Activated CD4-positive, alpha-beta T cell treated with anti-CD3 and anti-CD28 coated beads for 36 hours (primary cell): ENCODE measurements at regions not wholly inside any gene's neighbourhood (a gene's known extent, or its start where the extent isn't known, plus 50 kb on each side); places are given as distances from the start of the nearest gene placed in this dataset.

Experiments used
- ATAC-seq: fragments of 200-7000 bp; cut with Tn5 transposase; one replicate; pipeline ENCODE4 v1.10.0; 2021; ENCODE audit warnings: mild to moderate bottlenecking, moderate library complexity
- CTCF ChIA-PET: fragments of 350-600 bp; sonication (Branson Sonifier 250); formaldehyde crosslinking; loops from one replicate; lab custom pipeline; 2021; ENCODE audit warnings: antibody characterized with exemption; lab: Charles Lee
- POLR2A ChIA-PET: fragments of 350-600 bp; sonication (Branson Sonifier 250); formaldehyde crosslinking; loops from one replicate; lab custom pipeline; 2021; ENCODE audit warnings: antibody characterized with exemption, inconsistent platforms; lab: Charles Lee
- DNase-seq: peaks from one replicate; pipeline ENCODE4 v3.0.0-alpha.2; 2020
- H3K27ac Mint-ChIP-seq: one replicate; pipeline ENCODE4 v1.8.0; 2021; ENCODE audit warnings: mixed read lengths
- H3K27me3 Mint-ChIP-seq: one replicate; pipeline ENCODE4 v1.8.0; 2021; ENCODE audit warnings: mixed read lengths
- H3K36me3 Mint-ChIP-seq: one replicate; pipeline ENCODE4 v1.8.0; 2021; ENCODE audit warnings: low read depth, mixed read lengths
- H3K4me1 Mint-ChIP-seq: one replicate; pipeline ENCODE4 v1.8.0; 2021; ENCODE audit warnings: mixed read lengths
- H3K4me3 Mint-ChIP-seq: one replicate; pipeline ENCODE4 v1.8.0; 2021; ENCODE audit warnings: mild to moderate bottlenecking, moderate library complexity, mixed read lengths
- H3K9me3 Mint-ChIP-seq: one replicate; pipeline ENCODE4 v1.8.0; 2021; ENCODE audit warnings: low read depth, mixed read lengths
- intact Hi-C, 2 experiments: fragments of 100-400 bp; cut with DNase I in 1 of 2; cut with micrococcal nuclease in 1 of 2; formaldehyde crosslinking; loops; one replicate each; pipeline versions ENCODE4 v1.14.2 to v1.15.1; 2022 to 2024; cut with DNase I, micrococcal nuclease

DNA sequence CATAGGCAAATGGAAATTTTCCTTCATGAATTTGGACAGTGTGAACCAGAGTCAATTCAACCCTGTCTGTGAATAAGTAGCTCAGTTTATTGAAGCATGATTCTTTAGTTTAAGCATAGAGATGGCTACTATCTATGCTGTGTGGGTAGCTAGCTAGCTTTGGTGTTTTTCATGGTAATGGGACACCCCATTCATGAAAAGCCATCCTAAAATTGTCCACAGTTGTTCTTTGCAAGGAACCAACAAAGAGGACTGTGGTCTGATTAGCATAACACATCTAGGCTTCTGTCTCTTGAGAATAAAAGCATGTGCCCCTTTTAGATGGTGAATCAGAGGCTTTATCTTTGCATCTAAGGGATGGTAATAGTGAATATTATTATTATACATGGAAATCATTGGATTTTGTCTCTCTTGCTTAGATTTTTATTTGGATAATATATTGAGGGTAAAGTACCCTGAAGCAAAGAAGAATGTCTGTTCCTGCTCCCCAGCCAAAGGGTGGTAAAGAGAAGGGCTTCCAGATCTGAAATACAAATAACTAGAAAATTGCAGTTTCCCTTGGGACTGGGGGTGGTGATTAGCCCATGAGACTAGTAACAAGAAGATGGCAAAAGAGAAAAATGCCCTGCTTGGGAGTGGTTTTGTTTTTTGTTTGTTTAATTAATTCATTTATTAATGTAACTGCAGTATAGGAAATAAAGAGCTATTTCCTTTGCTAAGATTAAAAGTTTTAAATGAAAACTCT is 624.2 kb upstream of the ZNF608 start:
- ATAC-seq (no peak), DNase-seq (no peak)
- Mint-ChIP-seq H3K27me3 (no peaks in the 10 kb centered on the region), H3K36me3 (no peaks in the 10 kb centered on the region), H3K4me3 (no peak overlapping the region), H3K27ac (no peak overlapping the region), H3K4me1 (no peaks in the 10 kb centered on the region), H3K9me3 (peaks cover 4% of the 10 kb centered on the region)
- intact Hi-C loops: no loop called here
- ChIA-PET POLR2A (no interaction called here), CTCF (no interaction called here)

DNA sequence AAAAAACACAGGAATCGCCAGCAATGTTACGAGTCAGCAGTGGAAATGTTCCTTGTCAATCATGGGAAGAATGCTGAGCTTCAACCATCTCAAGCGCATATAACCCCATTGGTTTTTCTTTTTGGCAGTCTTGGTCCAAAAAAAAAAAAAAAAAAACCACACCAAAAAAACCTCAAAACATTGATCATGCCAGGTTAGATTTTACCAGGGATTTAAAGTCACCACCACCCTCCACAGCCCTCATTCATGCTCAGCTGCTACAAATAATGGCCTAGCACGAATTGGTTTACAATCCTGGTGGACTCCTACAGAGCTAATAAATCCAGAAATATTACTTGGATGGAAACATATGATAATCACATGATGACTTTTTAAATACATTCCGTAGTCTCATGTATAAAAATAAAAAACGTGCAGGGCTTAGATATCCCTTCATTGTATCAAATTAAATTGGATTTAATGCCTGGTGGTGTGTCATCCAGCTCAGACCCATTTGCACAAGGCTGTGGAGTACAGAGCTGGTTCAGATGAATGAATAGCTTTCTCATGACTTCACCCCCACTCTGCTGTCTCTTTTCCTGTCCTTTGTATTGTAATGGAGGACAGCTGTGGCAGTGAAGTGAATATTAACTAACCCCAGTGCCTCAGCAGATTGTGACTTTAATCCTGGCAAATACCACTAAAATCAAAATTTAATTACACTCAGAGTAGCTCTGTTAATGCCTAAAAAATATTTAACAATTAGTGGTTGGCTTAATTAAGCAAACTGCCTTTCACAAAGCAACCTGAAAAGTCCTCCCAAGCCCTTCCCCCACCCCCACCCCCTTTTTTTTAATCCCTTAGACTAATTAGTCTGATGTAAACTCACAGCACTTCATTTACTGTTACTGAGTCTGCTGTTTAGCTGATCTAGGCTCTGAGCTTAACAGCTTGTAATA is 626.5 kb upstream of the ZNF608 start:
- Mint-ChIP-seq H3K27me3 (no peaks in the 10 kb centered on the region), H3K9me3 (no peaks in the 10 kb centered on the region), H3K4me3 (no peak overlapping the region), H3K4me1 (no peaks in the 10 kb centered on the region), H3K36me3 (no peaks in the 10 kb centered on the region), H3K27ac (no peak overlapping the region)
- ChIA-PET POLR2A (no interaction called here), CTCF (interaction anchor here (0.6 kb wide), 1 partner anchor 486 kb away, joined by 3 read pairs; no protein-coding TSS in a partner anchor)
- intact Hi-C loops: no loop called here
- no peak for ATAC-seq
- DNase-seq: no peak

DNA sequence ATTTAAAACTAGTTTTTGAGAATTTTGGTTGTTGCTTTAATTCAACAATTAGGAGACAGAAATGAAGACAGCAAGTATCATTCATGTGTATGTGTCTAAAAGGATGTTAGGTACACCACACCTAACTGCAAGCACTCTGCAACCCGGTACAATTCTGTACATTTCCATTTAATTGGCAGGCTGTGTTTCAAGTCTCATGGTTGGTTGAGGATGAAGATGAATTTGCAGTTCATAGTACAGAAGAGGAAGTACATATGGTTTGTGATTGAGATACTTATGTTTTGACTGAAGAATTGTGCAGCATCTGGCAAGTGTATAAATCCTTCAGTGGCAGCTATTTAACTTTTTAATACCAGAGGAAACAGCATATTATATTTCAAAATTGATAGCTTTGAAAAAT is 628.7 kb upstream of the ZNF608 start:
- Mint-ChIP-seq H3K27ac (no peak overlapping the region), H3K4me3 (no peak overlapping the region), H3K36me3 (no peaks in the 10 kb centered on the region), H3K4me1 (no peaks in the 10 kb centered on the region), H3K9me3 (no peaks in the 10 kb centered on the region), H3K27me3 (no peaks in the 10 kb centered on the region)
- POLR2A ChIA-PET: no interaction called here
- CTCF ChIA-PET: no interaction called here
- no peak for ATAC-seq
- DNase-seq: no peak
- intact Hi-C loops: no loop called here

DNA sequence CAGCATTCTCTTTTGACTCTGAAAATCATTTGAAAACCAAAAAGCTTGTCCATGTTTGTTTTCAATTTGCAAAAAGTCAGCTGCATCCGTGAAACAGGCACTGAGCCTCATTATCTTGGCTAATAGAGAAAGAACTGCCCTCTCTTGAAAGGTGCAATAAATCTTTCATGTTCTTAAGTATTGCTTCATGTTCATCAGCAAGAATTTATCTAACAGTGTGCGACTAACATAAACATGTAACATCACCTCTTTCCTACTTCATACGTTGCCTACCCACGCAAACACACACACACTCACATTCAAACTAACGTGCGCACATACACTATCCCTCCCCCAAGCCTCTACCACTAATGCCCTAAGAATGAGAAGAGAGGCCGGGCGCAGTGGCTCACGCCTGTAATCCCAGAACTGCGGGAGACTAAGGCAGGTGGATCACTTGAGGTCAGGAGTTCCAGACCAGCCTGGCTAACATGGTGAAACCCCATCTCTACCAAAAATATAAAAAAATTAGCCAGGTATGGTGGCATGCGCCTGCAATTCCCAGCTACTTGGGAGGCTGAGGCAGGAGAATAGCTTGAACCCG is 629.7 kb upstream of the ZNF608 start:
- CTCF ChIA-PET: no interaction called here
- no peaks in the 10 kb centered on the region for H3K4me1 Mint-ChIP-seq
- ATAC-seq: no peak

DNA sequence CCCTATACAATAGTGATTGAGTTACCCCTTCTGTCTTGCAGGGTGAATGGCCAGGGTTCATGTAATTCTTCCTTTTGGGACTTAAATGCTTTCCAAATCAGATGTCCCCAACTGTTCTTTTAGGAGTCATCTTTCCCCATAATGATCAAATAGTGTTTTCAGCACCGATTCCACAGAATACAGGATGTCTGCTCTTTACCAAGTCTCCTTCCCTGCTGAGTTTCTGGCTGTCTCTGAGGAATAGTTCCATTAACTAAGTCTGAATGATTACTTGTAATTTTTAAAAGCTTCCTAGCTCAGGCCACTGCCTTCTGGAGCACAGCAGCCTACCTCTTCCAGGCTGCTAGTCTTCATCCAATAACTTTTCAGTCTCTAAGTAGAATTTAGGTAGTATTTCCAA is 630.7 kb upstream of the ZNF608 start:
- Mint-ChIP-seq H3K9me3 (no peaks in the 10 kb centered on the region), H3K4me3 (no peak overlapping the region), H3K27ac (no peak overlapping the region), H3K36me3 (no peaks in the 10 kb centered on the region), H3K4me1 (no peaks in the 10 kb centered on the region), H3K27me3 (no peaks in the 10 kb centered on the region)
- no peak for ATAC-seq
- ChIA-PET POLR2A (no interaction called here), CTCF (no interaction called here)
- intact Hi-C loops: no loop called here
- DNase-seq: no peak

More for the DNA sequence above, 629.7 kb upstream of the ZNF608 start:
- POLR2A ChIA-PET: no interaction called here
- no peaks in the 10 kb centered on the region for H3K9me3 Mint-ChIP-seq
- no peak overlapping the region for H3K4me3 Mint-ChIP-seq
- no peak overlapping the region for H3K27ac Mint-ChIP-seq
- no peaks in the 10 kb centered on the region for H3K36me3 Mint-ChIP-seq
- intact Hi-C loops: no loop called here
- H3K27me3 Mint-ChIP-seq: no peaks in the 10 kb centered on the region
- no peak for DNase-seq

DNA sequence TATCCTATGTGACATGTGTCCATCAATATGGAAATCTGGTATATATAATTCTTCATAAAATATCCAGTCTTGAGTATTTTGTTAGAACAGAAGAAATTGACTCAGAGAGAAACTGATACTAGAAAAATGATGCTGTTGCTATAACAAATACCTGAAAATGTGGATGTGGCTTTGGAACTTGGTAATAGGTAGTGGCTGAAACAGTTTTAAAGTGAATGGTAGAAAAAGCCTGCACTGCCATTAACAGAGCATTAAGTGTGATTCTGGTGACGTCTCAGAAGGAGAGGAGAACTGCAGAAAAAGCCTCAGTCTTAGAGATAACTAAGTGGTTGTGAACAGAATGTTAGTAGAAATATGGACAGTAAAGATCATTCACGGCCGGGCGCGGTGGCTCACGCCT is 634.9 kb upstream of the ZNF608 start:
- intact Hi-C loops: no loop called here
- H3K27ac Mint-ChIP-seq: no peak overlapping the region
- CTCF ChIA-PET: no interaction called here
- no peaks in the 10 kb centered on the region for H3K4me1 Mint-ChIP-seq
- ATAC-seq: no peak
- no peak overlapping the region for H3K4me3 Mint-ChIP-seq
- DNase-seq: no peak
- H3K27me3 Mint-ChIP-seq: no peaks in the 10 kb centered on the region
- POLR2A ChIA-PET: no interaction called here
- no peaks in the 10 kb centered on the region for H3K36me3 Mint-ChIP-seq
- H3K9me3 Mint-ChIP-seq: no peaks in the 10 kb centered on the region

DNA sequence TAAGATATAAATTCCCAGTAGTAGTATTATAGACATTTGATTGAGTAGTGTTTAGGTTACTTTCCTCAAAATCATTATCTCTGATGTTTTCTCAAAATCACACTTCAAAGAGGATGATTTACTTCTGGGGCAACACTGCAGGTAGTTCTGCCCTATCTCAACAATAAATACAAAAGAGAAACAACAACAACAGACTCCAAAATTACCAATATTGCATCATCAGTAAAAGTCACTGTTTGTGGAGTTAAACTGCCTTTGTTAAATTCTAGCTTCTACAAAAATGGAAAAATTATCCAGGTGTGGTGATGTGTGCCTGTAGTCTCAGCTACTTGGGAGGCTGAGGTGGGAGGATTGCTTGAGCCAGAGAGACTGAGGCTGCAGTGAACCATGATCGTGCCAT is 637.6 kb upstream of the ZNF608 start:
- no peaks in the 10 kb centered on the region for H3K9me3 Mint-ChIP-seq
- H3K27me3 Mint-ChIP-seq: no peaks in the 10 kb centered on the region
- intact Hi-C loops: no loop called here
- no peak overlapping the region for H3K27ac Mint-ChIP-seq
- ChIA-PET CTCF (no interaction called here), POLR2A (no interaction called here)
- DNase-seq: no peak
- H3K36me3 Mint-ChIP-seq: no peaks in the 10 kb centered on the region
- H3K4me1 Mint-ChIP-seq: no peaks in the 10 kb centered on the region
- H3K4me3 Mint-ChIP-seq: no peak overlapping the region
- no peak for ATAC-seq

DNA sequence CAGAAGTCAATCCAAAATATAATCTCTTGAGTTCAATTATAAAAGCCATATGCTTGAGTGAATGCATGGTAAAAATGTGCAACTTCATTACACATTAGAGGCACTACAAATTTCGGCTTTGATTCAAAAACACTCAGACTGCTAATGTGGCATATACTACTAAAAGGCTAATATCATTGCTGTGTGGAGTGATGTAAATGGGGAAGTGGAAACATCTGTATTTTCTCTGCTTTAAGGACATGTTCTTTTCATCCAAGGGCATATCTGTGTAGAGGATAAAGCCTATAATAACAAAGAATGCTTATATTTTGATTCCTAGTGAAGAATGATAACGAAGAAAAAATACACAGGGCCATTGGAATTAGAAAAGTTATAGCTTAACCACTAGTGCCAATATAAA is 643.9 kb upstream of the ZNF608 start:
- ATAC-seq (no peak), DNase-seq (no peak)
- peaks cover 6% of the 10 kb centered on the region for H3K9me3 Mint-ChIP-seq
- no peaks in the 10 kb centered on the region for H3K4me1 Mint-ChIP-seq
- no peak overlapping the region for H3K4me3 Mint-ChIP-seq
- H3K27me3 Mint-ChIP-seq: no peaks in the 10 kb centered on the region
- ChIA-PET CTCF (no interaction called here), POLR2A (no interaction called here)
- no peak overlapping the region for H3K27ac Mint-ChIP-seq
- intact Hi-C loops: no loop called here
- H3K36me3 Mint-ChIP-seq: no peaks in the 10 kb centered on the region

DNA sequence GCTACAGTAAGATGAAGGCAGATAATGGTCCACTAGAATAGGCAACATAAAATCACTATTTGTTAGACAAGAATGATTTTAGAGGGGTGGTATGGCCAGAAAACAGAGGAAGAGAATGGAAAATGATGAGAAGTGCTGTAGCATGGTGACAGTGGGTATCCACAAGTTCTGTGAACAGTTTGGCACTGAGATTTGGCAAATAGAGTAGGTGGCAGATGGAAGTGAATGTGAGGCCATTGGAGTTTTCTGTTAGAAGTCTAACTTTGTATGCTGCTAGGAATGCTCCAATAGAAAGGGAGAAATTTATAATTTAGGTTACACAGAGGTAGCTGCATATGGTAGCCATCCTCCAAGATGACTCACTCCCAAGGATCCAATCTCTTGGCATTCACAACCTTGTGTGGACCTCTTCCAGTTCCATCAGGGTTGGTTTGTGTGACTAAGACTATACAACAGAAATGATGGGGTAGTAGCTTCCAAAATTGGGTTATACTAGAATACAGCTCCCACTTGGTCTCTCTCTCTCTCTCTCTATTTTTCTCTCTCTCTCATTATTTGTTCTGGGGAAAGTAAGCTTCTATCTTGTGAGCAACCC is 646.9 kb upstream of the ZNF608 start:
- H3K27me3 Mint-ChIP-seq: no peaks in the 10 kb centered on the region
- H3K36me3 Mint-ChIP-seq: no peaks in the 10 kb centered on the region
- CTCF ChIA-PET: no interaction called here
- ATAC-seq (no peak), DNase-seq (no peak)
- intact Hi-C loops: no loop called here
- no peaks in the 10 kb centered on the region for H3K4me1 Mint-ChIP-seq
- no peak overlapping the region for H3K4me3 Mint-ChIP-seq
- peaks cover 10% of the 10 kb centered on the region for H3K9me3 Mint-ChIP-seq
- no peak overlapping the region for H3K27ac Mint-ChIP-seq
- POLR2A ChIA-PET: no interaction called here

DNA sequence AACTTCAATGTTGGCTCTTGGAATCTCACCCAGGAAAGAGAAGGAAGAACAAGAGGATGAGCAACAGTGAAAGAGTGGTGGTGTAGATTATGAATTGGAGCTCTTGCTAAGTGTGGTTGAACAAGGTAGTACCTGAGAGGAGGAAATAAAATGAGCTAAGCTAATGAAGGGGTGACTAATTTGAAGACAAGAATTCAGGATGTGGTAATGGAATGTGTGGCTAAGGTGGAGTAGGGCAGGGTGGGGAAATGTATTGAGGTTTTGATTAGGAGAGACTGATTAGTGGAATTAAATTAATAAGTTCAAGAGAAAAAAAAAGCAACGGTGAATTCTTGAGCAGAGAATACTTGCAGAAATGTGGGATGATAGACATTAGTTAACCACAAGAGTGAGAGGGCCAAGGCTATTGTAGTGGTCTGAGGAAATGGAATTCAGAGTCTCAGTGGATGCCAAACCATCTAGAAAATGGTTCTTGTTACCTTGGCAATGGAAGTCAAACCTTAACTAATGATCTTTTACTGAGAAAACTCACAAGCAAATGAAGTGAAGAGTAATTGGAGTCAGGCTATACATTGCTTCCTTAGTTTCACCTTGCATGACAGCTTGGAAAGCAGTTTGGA is 648.3 kb upstream of the ZNF608 start:
- intact Hi-C loops: no loop called here
- H3K4me1 Mint-ChIP-seq: no peaks in the 10 kb centered on the region
- DNase-seq: no peak
- H3K36me3 Mint-ChIP-seq: no peaks in the 10 kb centered on the region
- no peaks in the 10 kb centered on the region for H3K27me3 Mint-ChIP-seq
- H3K4me3 Mint-ChIP-seq: no peak overlapping the region
- peaks cover 10% of the 10 kb centered on the region for H3K9me3 Mint-ChIP-seq
- ChIA-PET CTCF (no interaction called here), POLR2A (no interaction called here)
- H3K27ac Mint-ChIP-seq: no peak overlapping the region
- no peak for ATAC-seq

DNA sequence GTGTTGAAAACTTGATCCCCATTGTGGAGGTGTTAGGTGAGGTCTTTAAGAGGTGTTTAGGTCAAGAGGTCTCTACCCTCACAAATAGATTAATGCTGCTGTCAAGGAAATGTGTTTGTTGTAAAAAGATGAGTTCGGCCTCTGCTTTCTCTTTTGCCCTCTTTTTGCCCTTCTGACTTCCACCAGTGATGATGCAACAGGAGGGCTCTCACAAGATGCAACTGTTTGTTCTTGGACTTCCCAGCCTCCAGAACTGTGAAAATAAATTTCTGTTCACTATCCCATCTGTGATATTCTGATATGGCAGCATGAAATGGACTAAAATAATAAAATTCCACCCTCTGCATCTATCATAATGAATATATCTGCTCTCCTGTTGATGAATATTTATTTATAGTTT is 650.0 kb upstream of the ZNF608 start:
- Mint-ChIP-seq H3K4me1 (no peaks in the 10 kb centered on the region), H3K27ac (no peak overlapping the region), H3K36me3 (no peaks in the 10 kb centered on the region), H3K27me3 (no peaks in the 10 kb centered on the region), H3K4me3 (no peak overlapping the region), H3K9me3 (peaks cover 10% of the 10 kb centered on the region)
- intact Hi-C loops: no loop called here
- CTCF ChIA-PET: no interaction called here
- ATAC-seq: no peak
- POLR2A ChIA-PET: no interaction called here
- DNase-seq: no peak
